Endodermal cell (in vitro differentiated cells): ENCODE measurements at regions not wholly inside any gene's neighbourhood (a gene's known extent, or its start where the extent isn't known, plus 50 kb on each side); places are given as distances from the start of the nearest gene placed in this dataset.

Experiments used
- DNase-seq: peaks from one replicate; pipeline ENCODE4 v3.0.0-alpha.2; 2017
- H3K27ac ChIP-seq: 2 replicates; pipeline ENCODE4 v1.5.1; 2013; ENCODE audit warnings: mild to moderate bottlenecking, low read depth, low read length, moderate library complexity
- H3K27me3 ChIP-seq: 2 replicates; pipeline ENCODE4 v1.6.1; 2013; ENCODE audit warnings: mild to moderate bottlenecking, low read length, moderate library complexity; ENCODE audit not compliant: insufficient read depth, control insufficient read depth, poor library complexity, severe bottlenecking
- H3K36me3 ChIP-seq: 2 replicates; pipeline ENCODE4 v1.7.0; 2013; ENCODE audit warnings: mild to moderate bottlenecking, low read length, moderate library complexity; ENCODE audit not compliant: control insufficient read depth, insufficient read depth
- H3K4me1 ChIP-seq: one replicate; pipeline ENCODE4 v1.7.0; 2013; ENCODE audit warnings: low read length; ENCODE audit not compliant: control insufficient read depth, insufficient read depth
- H3K4me3 ChIP-seq: 2 replicates; pipeline ENCODE4 v1.5.1; 2013; ENCODE audit warnings: mild to moderate bottlenecking, low read length, moderate library complexity
- H3K9ac ChIP-seq: 2 replicates; pipeline ENCODE4 v1.6.1; 2013; ENCODE audit warnings: mild to moderate bottlenecking, low read length, moderate library complexity; ENCODE audit not compliant: poor library complexity, severe bottlenecking; ENCODE audit errors: extremely low read depth
- H3K9me3 ChIP-seq: 2 replicates; pipeline ENCODE4 v1.6.1; 2013; ENCODE audit warnings: mild to moderate bottlenecking, low read length, moderate library complexity; ENCODE audit not compliant: control insufficient read depth
- H3K27ac Mint-ChIP-seq: 2 replicates; pipeline ENCODE4 v1.8.0; 2020; ENCODE audit warnings: mixed read lengths
- H3K27me3 Mint-ChIP-seq: 2 replicates; pipeline ENCODE4 v1.8.0; 2021; ENCODE audit warnings: mild to moderate bottlenecking, mixed read lengths; ENCODE audit not compliant: insufficient read depth
- H3K36me3 Mint-ChIP-seq: 2 replicates; pipeline ENCODE4 v1.8.0; 2020; ENCODE audit warnings: low read depth, mixed read lengths
- H3K4me1 Mint-ChIP-seq: 2 replicates; pipeline ENCODE4 v1.8.0; 2020; ENCODE audit warnings: mixed read lengths
- H3K4me3 Mint-ChIP-seq: 2 replicates; pipeline ENCODE4 v1.8.0; 2020; ENCODE audit warnings: mild to moderate bottlenecking, moderate library complexity, mixed read lengths
- H3K9me3 Mint-ChIP-seq: 2 replicates; pipeline ENCODE4 v1.8.0; 2020; ENCODE audit warnings: mild to moderate bottlenecking, mixed read lengths
- WGBS, 2 experiments: methylation state at CpG; one replicate each; pipeline versions ENCODE4 v1.1.5 to v1.1.7; 2013; ENCODE audit warnings: missing lambda C conversion rate in 2 of 2, mixed read lengths in 1 of 2; ENCODE audit not compliant: insufficient coverage in 1 of 2, insufficient read length in 1 of 2; 5-methylcytosine and 5-hydroxymethylcytosine counted together
- TF ChIP-seq, protein P1 (sequence below): fragments of 200-600 bp; sonication (generic); conservative IDR thresholded peaks from 2 replicates; pipeline ENCODE4 v1.5.0; 2021; ENCODE audit warnings: antibody characterized with exemption, mild to moderate bottlenecking

GRCh38 chr12:75951399-75952278, 79.9 kb downstream of the PHLDA1 start:
- WGBS, 2 experiments = 94% methylated on average over 3 of the region's 4 CpGs; no CpG with 5 or more reads in 1 of the 2 experiments
- Histone ChIP-seq H3K27ac (no peak overlapping the region), H3K4me3 (no peak overlapping the region), H3K27me3 (no peaks in the 10 kb centered on the region), H3K4me1 (peaks cover 7% of the 10 kb centered on the region), H3K9me3 (no peaks in the 10 kb centered on the region), H3K36me3 (no peaks in the 10 kb centered on the region), H3K9ac (no peak overlapping the region)
- H3K36me3 Mint-ChIP-seq = no peaks in the 10 kb centered on the region
- no peak for DNase-seq
- H3K27me3 Mint-ChIP-seq = no peaks in the 10 kb centered on the region
- TF ChIP-seq, protein P1, sequence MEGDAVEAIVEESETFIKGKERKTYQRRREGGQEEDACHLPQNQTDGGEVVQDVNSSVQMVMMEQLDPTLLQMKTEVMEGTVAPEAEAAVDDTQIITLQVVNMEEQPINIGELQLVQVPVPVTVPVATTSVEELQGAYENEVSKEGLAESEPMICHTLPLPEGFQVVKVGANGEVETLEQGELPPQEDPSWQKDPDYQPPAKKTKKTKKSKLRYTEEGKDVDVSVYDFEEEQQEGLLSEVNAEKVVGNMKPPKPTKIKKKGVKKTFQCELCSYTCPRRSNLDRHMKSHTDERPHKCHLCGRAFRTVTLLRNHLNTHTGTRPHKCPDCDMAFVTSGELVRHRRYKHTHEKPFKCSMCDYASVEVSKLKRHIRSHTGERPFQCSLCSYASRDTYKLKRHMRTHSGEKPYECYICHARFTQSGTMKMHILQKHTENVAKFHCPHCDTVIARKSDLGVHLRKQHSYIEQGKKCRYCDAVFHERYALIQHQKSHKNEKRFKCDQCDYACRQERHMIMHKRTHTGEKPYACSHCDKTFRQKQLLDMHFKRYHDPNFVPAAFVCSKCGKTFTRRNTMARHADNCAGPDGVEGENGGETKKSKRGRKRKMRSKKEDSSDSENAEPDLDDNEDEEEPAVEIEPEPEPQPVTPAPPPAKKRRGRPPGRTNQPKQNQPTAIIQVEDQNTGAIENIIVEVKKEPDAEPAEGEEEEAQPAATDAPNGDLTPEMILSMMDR = no peak
- peak overlapping the region; percentile 17 for H3K4me3 Mint-ChIP-seq
- H3K27ac Mint-ChIP-seq = peak overlapping the region; percentile 76
- H3K4me1 Mint-ChIP-seq = peaks cover 45% of the 10 kb centered on the region
- no peaks in the 10 kb centered on the region for H3K9me3 Mint-ChIP-seq

GRCh38 chr12:75947156-75947723, 84.3 kb downstream of the PHLDA1 start:
- H3K4me1 Mint-ChIP-seq = peaks cover 39% of the 10 kb centered on the region
- H3K9ac ChIP-seq = no peak overlapping the region
- WGBS, 2 experiments = 96 to 100% methylated on average over 3 to 4 of the region's 4 CpGs
- no peaks in the 10 kb centered on the region for H3K9me3 ChIP-seq
- H3K4me3 ChIP-seq = no peak overlapping the region
- H3K27ac Mint-ChIP-seq = no peak overlapping the region
- DNase-seq = no peak
- no peaks in the 10 kb centered on the region for H3K36me3 ChIP-seq
- H3K4me1 ChIP-seq = peaks cover 20% of the 10 kb centered on the region
- TF ChIP-seq, protein P1 = no peak
- H3K36me3 Mint-ChIP-seq = no peaks in the 10 kb centered on the region
- no peak overlapping the region for H3K4me3 Mint-ChIP-seq
- peaks cover 5% of the 10 kb centered on the region for H3K9me3 Mint-ChIP-seq
- no peak overlapping the region for H3K27ac ChIP-seq
- no peaks in the 10 kb centered on the region for H3K27me3 ChIP-seq
- no peaks in the 10 kb centered on the region for H3K27me3 Mint-ChIP-seq

GRCh38 chr12:75945581-75945980, 86.0 kb downstream of the PHLDA1 start:
- H3K27ac Mint-ChIP-seq = peak overlapping the region; percentile 89
- H3K27ac ChIP-seq = no peak overlapping the region
- 78 to 93% methylated on average over 3 to 4 of the region's 4 CpGs for WGBS, 2 experiments

More at GRCh38 chr12:75945581-75945980, 86.0 kb downstream of the PHLDA1 start:
- H3K27me3 Mint-ChIP-seq = no peaks in the 10 kb centered on the region
- no peak overlapping the region for H3K4me3 ChIP-seq
- H3K36me3 Mint-ChIP-seq = no peaks in the 10 kb centered on the region
- H3K4me1 ChIP-seq = peaks cover 17% of the 10 kb centered on the region
- H3K27me3 ChIP-seq = no peaks in the 10 kb centered on the region
- no peak overlapping the region for H3K4me3 Mint-ChIP-seq
- peaks cover 2% of the 10 kb centered on the region for H3K9me3 ChIP-seq
- DNase-seq = no peak
- H3K9ac ChIP-seq = no peak overlapping the region
- peaks cover 24% of the 10 kb centered on the region for H3K4me1 Mint-ChIP-seq
- H3K36me3 ChIP-seq = no peaks in the 10 kb centered on the region
- H3K9me3 Mint-ChIP-seq = peaks cover 10% of the 10 kb centered on the region
- TF ChIP-seq, protein P1 = no peak
